Fibroblast of lung (primary cell): ENCODE measurements at regions not wholly inside any gene's neighbourhood (a gene's known extent, or its start where the extent isn't known, plus 50 kb on each side); places are given as distances from the start of the nearest gene placed in this dataset.

Experiments used
- EZH2 ChIP-seq: IDR thresholded peaks from 2 replicates; pipeline ENCODE4 v1.5.1; 2012; ENCODE audit warnings: low read length, control low read depth, mild to moderate bottlenecking; ENCODE audit errors: missing control alignments
- TF ChIP-seq, protein P1 (sequence below), 2 donors: IDR thresholded peaks in 1 of 2; conservative IDR thresholded peaks in 1 of 2; 1 replicate in 1 of 2; 2 replicates in 1 of 2; pipeline ENCODE4 v1.5.1; 2011 to 2012; ENCODE audit warnings: low read length in 2 of 2, control low read depth in 1 of 2, inconsistent platforms in 1 of 2, low read depth in 1 of 2, mild to moderate bottlenecking in 1 of 2

DNA sequence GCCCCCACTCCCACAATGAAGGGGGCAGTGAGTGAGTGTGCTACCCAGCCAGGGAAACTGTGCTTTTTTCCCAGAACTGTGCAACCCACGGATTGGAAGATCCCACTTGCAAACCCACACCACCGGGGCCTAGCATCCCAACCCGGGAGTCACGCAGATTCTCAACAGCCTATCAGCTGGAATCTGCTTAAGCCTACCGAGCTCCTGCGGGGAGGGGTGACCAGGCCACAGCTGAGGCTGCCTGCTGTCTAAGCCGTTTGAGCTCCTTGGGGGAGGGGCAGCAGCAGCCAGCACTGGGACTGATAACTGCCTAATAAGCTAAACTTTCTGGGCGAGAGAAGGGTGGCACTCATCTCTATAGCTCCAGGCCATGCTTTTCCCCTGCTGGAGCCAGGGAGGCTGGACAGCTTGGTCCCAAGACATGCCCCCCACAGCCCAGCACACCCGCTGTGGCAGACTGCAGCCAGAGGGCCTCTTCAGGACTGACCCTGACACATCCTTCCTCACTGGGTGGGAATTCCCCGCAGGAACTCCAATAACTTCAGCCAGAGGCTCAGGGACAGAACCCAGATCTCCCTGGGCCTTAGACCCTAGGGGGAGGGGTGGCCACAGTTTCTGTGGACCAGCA, 161.3 kb upstream of the MAGEB18 start:
- TF ChIP-seq, protein P1, sequence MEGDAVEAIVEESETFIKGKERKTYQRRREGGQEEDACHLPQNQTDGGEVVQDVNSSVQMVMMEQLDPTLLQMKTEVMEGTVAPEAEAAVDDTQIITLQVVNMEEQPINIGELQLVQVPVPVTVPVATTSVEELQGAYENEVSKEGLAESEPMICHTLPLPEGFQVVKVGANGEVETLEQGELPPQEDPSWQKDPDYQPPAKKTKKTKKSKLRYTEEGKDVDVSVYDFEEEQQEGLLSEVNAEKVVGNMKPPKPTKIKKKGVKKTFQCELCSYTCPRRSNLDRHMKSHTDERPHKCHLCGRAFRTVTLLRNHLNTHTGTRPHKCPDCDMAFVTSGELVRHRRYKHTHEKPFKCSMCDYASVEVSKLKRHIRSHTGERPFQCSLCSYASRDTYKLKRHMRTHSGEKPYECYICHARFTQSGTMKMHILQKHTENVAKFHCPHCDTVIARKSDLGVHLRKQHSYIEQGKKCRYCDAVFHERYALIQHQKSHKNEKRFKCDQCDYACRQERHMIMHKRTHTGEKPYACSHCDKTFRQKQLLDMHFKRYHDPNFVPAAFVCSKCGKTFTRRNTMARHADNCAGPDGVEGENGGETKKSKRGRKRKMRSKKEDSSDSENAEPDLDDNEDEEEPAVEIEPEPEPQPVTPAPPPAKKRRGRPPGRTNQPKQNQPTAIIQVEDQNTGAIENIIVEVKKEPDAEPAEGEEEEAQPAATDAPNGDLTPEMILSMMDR (conservative IDR thresholded peaks at IDR 0.05 in 1 of 2, IDR thresholded peaks at IDR 0.05 in 1 of 2; ENCODE audit: low read depth in 1 of 2, low read length in 2 of 2): no peak
- no peak for TF ChIP-seq EZH2
